ENCODE measurements at regions not wholly inside any gene's neighbourhood (a gene's known extent, or its start where the extent isn't known, plus 50 kb on each side); places are given as distances from the start of the nearest gene placed in this dataset.

GRCh38 chr16:27726621-27727261, 176.8 kb downstream of the KATNIP start:
- TF ChIP-seq GATA3 (IDR thresholded peaks at IDR 0.05; ENCODE audit: low read depth, low read length) (no peak), GATA2 (IDR thresholded peaks at IDR 0.05; ENCODE audit: low read depth, low read length) (no peak)

- TF ChIP-seq GATA2 (IDR thresholded peaks at IDR 0.05; ENCODE audit: low read depth, low read length) (no peak), GATA3 (IDR thresholded peaks at IDR 0.05; ENCODE audit: low read depth, low read length) (no peak)
These were observed 178.0 kb downstream of the KATNIP start for GRCh38 chr16:27727941-27728340.

GRCh38 chr16:27728691-27729090, 178.7 kb downstream of the KATNIP start:
- no peak for TF ChIP-seq GATA3 (IDR thresholded peaks at IDR 0.05; ENCODE audit: low read depth, low read length)
- no peak for TF ChIP-seq GATA2 (IDR thresholded peaks at IDR 0.05; ENCODE audit: low read depth, low read length)

- TF ChIP-seq GATA3 (IDR thresholded peaks at IDR 0.05; ENCODE audit: low read depth, low read length) (no peak), GATA2 (IDR thresholded peaks at IDR 0.05; ENCODE audit: low read depth, low read length) (no peak)
These were observed 179.8 kb downstream of the KATNIP start for GRCh38 chr16:27729516-27730304.

GRCh38 chr16:27730661-27731210, 180.8 kb downstream of the KATNIP start:
- TF ChIP-seq GATA3 (IDR thresholded peaks at IDR 0.05; ENCODE audit: low read depth, low read length) (no peak), GATA2 (IDR thresholded peaks at IDR 0.05; ENCODE audit: low read depth, low read length) (no peak)

- TF ChIP-seq GATA2 (IDR thresholded peaks at IDR 0.05; ENCODE audit: low read depth, low read length): no peak
- TF ChIP-seq GATA3 (IDR thresholded peaks at IDR 0.05; ENCODE audit: low read depth, low read length): no peak
These were observed 185.1 kb downstream of the KATNIP start for GRCh38 chr16:27735031-27735430.

GRCh38 chr16:27736431-27736830, 186.5 kb downstream of the KATNIP start:
- TF ChIP-seq GATA3 (IDR thresholded peaks at IDR 0.05; ENCODE audit: low read depth, low read length) (no peak), GATA2 (IDR thresholded peaks at IDR 0.05; ENCODE audit: low read depth, low read length) (no peak)

- TF ChIP-seq GATA3 (IDR thresholded peaks at IDR 0.05; ENCODE audit: low read depth, low read length): no peak
- TF ChIP-seq GATA2 (IDR thresholded peaks at IDR 0.05; ENCODE audit: low read depth, low read length): no peak
These were observed 187.6 kb downstream of the KATNIP start for GRCh38 chr16:27737513-27737912.
